Mesenchymal stem cell (in vitro differentiated cells and primary cell): ENCODE measurements at regions not wholly inside any gene's neighbourhood (a gene's known extent, or its start where the extent isn't known, plus 50 kb on each side); places are given as distances from the start of the nearest gene placed in this dataset.

Experiments
- DNase-seq: peaks from one replicate; pipeline ENCODE4 v3.0.0-alpha.2; 2013
- H2AFZ ChIP-seq: one replicate; pipeline ENCODE4 v1.6.1; 2013; ENCODE audit warnings: low read depth, mild to moderate bottlenecking, control low read depth, inconsistent platforms, low read length, moderate library complexity
- H2AK5ac ChIP-seq: 2 replicates; pipeline ENCODE4 v1.6.1; 2013; ENCODE audit warnings: low read length, moderate library complexity, mild to moderate bottlenecking, inconsistent platforms; ENCODE audit not compliant: severe bottlenecking
- H2BK120ac ChIP-seq: one replicate; pipeline ENCODE4 v1.6.1; 2013; ENCODE audit warnings: low read depth, mild to moderate bottlenecking, inconsistent platforms, low read length, moderate library complexity
- H2BK12ac ChIP-seq, 2 experiments: one replicate each; pipeline ENCODE4 v1.6.1; 2013; ENCODE audit warnings: inconsistent platforms in 2 of 2, low read length in 2 of 2, mild to moderate bottlenecking in 2 of 2, moderate library complexity in 2 of 2, control low read depth in 1 of 2
- H2BK15ac ChIP-seq: one replicate; pipeline ENCODE4 v1.6.1; 2013; ENCODE audit warnings: mild to moderate bottlenecking, low read depth, inconsistent platforms; ENCODE audit not compliant: poor library complexity, severe bottlenecking
- H2BK5ac ChIP-seq: 2 replicates; pipeline ENCODE4 v1.6.1; 2013; ENCODE audit warnings: low read depth, mild to moderate bottlenecking, low read length, control low read depth, inconsistent platforms; ENCODE audit not compliant: poor library complexity, severe bottlenecking
- H3K14ac ChIP-seq, 2 experiments: one replicate each; pipeline ENCODE4 v1.6.1; 2013; ENCODE audit warnings: inconsistent platforms in 2 of 2, low read length in 2 of 2, control low read depth in 1 of 2, mild to moderate bottlenecking in 1 of 2, moderate library complexity in 1 of 2
- H3K18ac ChIP-seq, 2 experiments: one replicate each; pipeline ENCODE4 v1.6.1; 2013; ENCODE audit warnings: inconsistent platforms in 2 of 2, low read length in 2 of 2, control low read depth in 1 of 2, low read depth in 1 of 2, mild to moderate bottlenecking in 1 of 2
- H3K23ac ChIP-seq, 2 experiments: one replicate each; pipeline ENCODE4 v1.6.1; 2013; ENCODE audit warnings: inconsistent platforms in 2 of 2, low read length in 2 of 2, mild to moderate bottlenecking in 2 of 2, moderate library complexity in 2 of 2, control low read depth in 1 of 2
- H3K27ac ChIP-seq: 2 replicates; pipeline ENCODE4 v1.5.1; 2013; ENCODE audit warnings: mild to moderate bottlenecking, moderate library complexity, low read length, control low read depth, inconsistent platforms; ENCODE audit not compliant: poor library complexity, severe bottlenecking
- H3K27me3 ChIP-seq, 2 experiments: 2 replicates each; pipeline versions ENCODE4 v1.6.1 to v1.7.0; 2013; ENCODE audit warnings: low read length in 2 of 2, mild to moderate bottlenecking in 2 of 2, moderate library complexity in 2 of 2, control low read depth in 1 of 2, inconsistent platforms in 1 of 2; ENCODE audit not compliant: control insufficient read depth in 1 of 2, insufficient read depth in 1 of 2
- H3K36me3 ChIP-seq, 2 experiments: 2 replicates each; pipeline versions ENCODE4 v1.6.1 to v1.7.0; 2013; ENCODE audit warnings: low read length in 2 of 2, control low read depth in 1 of 2, inconsistent platforms in 1 of 2, low read depth in 1 of 2, mild to moderate bottlenecking in 1 of 2; ENCODE audit not compliant: insufficient read depth in 2 of 2, control insufficient read depth in 1 of 2
- H3K4ac ChIP-seq, 2 experiments: one replicate each; pipeline ENCODE4 v1.6.1; 2013; ENCODE audit warnings: inconsistent platforms in 2 of 2, low read length in 2 of 2, mild to moderate bottlenecking in 2 of 2, moderate library complexity in 2 of 2, control low read depth in 1 of 2, low read depth in 1 of 2
- H3K4me1 ChIP-seq: 2 replicates; pipeline ENCODE4 v1.6.1; 2013; ENCODE audit warnings: low read depth, low read length, control low read depth; ENCODE audit not compliant: control insufficient read depth, insufficient read depth
- H3K4me2 ChIP-seq: 2 replicates; pipeline ENCODE4 v1.6.1; 2013; ENCODE audit warnings: low read length, mild to moderate bottlenecking, inconsistent platforms; ENCODE audit not compliant: poor library complexity, severe bottlenecking
- H3K4me3 ChIP-seq, 2 experiments: 2 replicates each; pipeline versions ENCODE4 v1.5.1 to v1.7.0; 2013; ENCODE audit warnings: low read length in 2 of 2, mild to moderate bottlenecking in 2 of 2, control low read depth in 1 of 2, low read depth in 1 of 2; ENCODE audit not compliant: insufficient read depth in 1 of 2
- H3K79me1 ChIP-seq: replicated peaks from 2 replicates; pipeline ENCODE4 v1.6.1; 2013; ENCODE audit warnings: mild to moderate bottlenecking, control low read depth, low read length, inconsistent platforms; ENCODE audit not compliant: poor library complexity, severe bottlenecking
- H3K9ac ChIP-seq: 2 replicates; pipeline ENCODE4 v1.7.0; 2013; ENCODE audit warnings: mild to moderate bottlenecking, low read length, moderate library complexity
- H3K9me3 ChIP-seq: 2 replicates; pipeline ENCODE4 v1.7.0; 2013; ENCODE audit warnings: mild to moderate bottlenecking, low read length; ENCODE audit not compliant: control insufficient read depth
- H4K8ac ChIP-seq: one replicate; pipeline ENCODE4 v1.6.1; 2013; ENCODE audit warnings: inconsistent platforms, mild to moderate bottlenecking, low read length, moderate library complexity
- H4K91ac ChIP-seq: one replicate; pipeline ENCODE4 v1.6.1; 2013; ENCODE audit warnings: mild to moderate bottlenecking, low read length, inconsistent platforms
- WGBS: methylation state at CpG from one replicate; pipeline ENCODE4 v1.1.7; 2013; ENCODE audit warnings: mixed read lengths; 5-methylcytosine and 5-hydroxymethylcytosine counted together

GRCh38 chr12:13784504-13784903 is 196.9 kb downstream of the GRIN2B start:
- Histone ChIP-seq H2AFZ (no peak overlapping the region), H3K9me3 (no peaks in the 10 kb centered on the region), H3K27me3 (no peaks in the 10 kb centered on the region), H3K4ac (no peak overlapping the region), H3K79me1 (no peaks in the 10 kb centered on the region), H2AK5ac (no peak overlapping the region), H3K36me3 (no peaks in the 10 kb centered on the region), H3K27ac (no peak overlapping the region), H4K91ac (no peak overlapping the region), H3K14ac (no peak overlapping the region), H3K4me1 (no peaks in the 10 kb centered on the region), H3K18ac (no peak overlapping the region), H3K4me3 (no peak overlapping the region), H2BK5ac (no peak overlapping the region), H3K23ac (no peak overlapping the region), H2BK12ac (no peak overlapping the region), H4K8ac (no peak overlapping the region), H2BK120ac (no peak overlapping the region), H2BK15ac (no peak overlapping the region), H3K4me2 (no peak overlapping the region), H3K9ac (no peak overlapping the region)
- WGBS = 83% methylated on average over 1 of the region's 1 CpG
- DNase-seq = no peak

- Histone ChIP-seq H2BK12ac (no peak overlapping the region), H3K9me3 (no peaks in the 10 kb centered on the region), H3K14ac (no peak overlapping the region), H2AFZ (no peak overlapping the region), H3K27ac (no peak overlapping the region), H3K18ac (no peak overlapping the region), H3K79me1 (no peaks in the 10 kb centered on the region), H3K23ac (no peak overlapping the region), H3K4me3 (no peak overlapping the region), H3K4me1 (no peaks in the 10 kb centered on the region), H2AK5ac (no peak overlapping the region), H4K8ac (no peak overlapping the region), H4K91ac (no peak overlapping the region), H3K27me3 (no peaks in the 10 kb centered on the region), H2BK5ac (no peak overlapping the region), H2BK120ac (no peak overlapping the region), H2BK15ac (no peak overlapping the region), H3K36me3 (no peaks in the 10 kb centered on the region), H3K9ac (no peak overlapping the region), H3K4me2 (no peak overlapping the region), H3K4ac (no peak overlapping the region)
- no peak for DNase-seq
- 55% methylated on average over 2 of the region's 2 CpGs for WGBS
Observed at GRCh38 chr12:13780453-13780852, 200.9 kb downstream of the GRIN2B start.

GRCh38 chr12:13777374-13777773 is 204.0 kb downstream of the GRIN2B start:
- Histone ChIP-seq H2BK5ac (no peak overlapping the region), H3K4me2 (no peak overlapping the region)

GRCh38 chr12:13772264-13772663 is 209.1 kb downstream of the GRIN2B start:
- H4K8ac ChIP-seq = no peak overlapping the region
- H3K4me1 ChIP-seq = no peaks in the 10 kb centered on the region
- H2BK15ac ChIP-seq = no peak overlapping the region
- H3K14ac ChIP-seq = no peak overlapping the region
- no peak overlapping the region for H4K91ac ChIP-seq
- H3K36me3 ChIP-seq = no peaks in the 10 kb centered on the region
- H2AFZ ChIP-seq = no peak overlapping the region
- H3K27ac ChIP-seq = no peak overlapping the region
- no peaks in the 10 kb centered on the region for H3K9me3 ChIP-seq
- H2BK120ac ChIP-seq = no peak overlapping the region
- H3K4ac ChIP-seq = no peak overlapping the region
- H3K27me3 ChIP-seq = no peaks in the 10 kb centered on the region
- no peak overlapping the region for H2AK5ac ChIP-seq
- no peaks in the 10 kb centered on the region for H3K79me1 ChIP-seq
- H3K18ac ChIP-seq = no peak overlapping the region
- no peak overlapping the region for H3K4me3 ChIP-seq
- WGBS = 52% methylated on average over 2 of the region's 3 CpGs
- no peak overlapping the region for H3K23ac ChIP-seq
- no peak overlapping the region for H3K9ac ChIP-seq
- H3K4me2 ChIP-seq = no peak overlapping the region
- H2BK5ac ChIP-seq = no peak overlapping the region
- H2BK12ac ChIP-seq = no peak overlapping the region
- no peak for DNase-seq

More at GRCh38 chr12:13777374-13777773, 204.0 kb downstream of the GRIN2B start:
- Histone ChIP-seq H3K9me3 (no peaks in the 10 kb centered on the region), H3K27me3 (no peaks in the 10 kb centered on the region), H4K91ac (no peak overlapping the region), H3K18ac (no peak overlapping the region), H3K23ac (no peak overlapping the region), H3K4me3 (no peak overlapping the region), H3K27ac (no peak overlapping the region), H4K8ac (no peak overlapping the region), H3K4ac (no peak overlapping the region), H2BK15ac (no peak overlapping the region), H3K79me1 (no peaks in the 10 kb centered on the region), H2BK120ac (no peak overlapping the region), H3K36me3 (no peaks in the 10 kb centered on the region), H3K9ac (no peak overlapping the region), H3K4me1 (no peaks in the 10 kb centered on the region), H2AK5ac (no peak overlapping the region), H2AFZ (no peak overlapping the region), H3K14ac (no peak overlapping the region), H2BK12ac (no peak overlapping the region)
- 73% methylated on average over 2 of the region's 2 CpGs for WGBS
- DNase-seq = no peak
